Cardiac fibroblast (primary cell): ENCODE measurements at regions not wholly inside any gene's neighbourhood (a gene's known extent, or its start where the extent isn't known, plus 50 kb on each side); places are given as distances from the start of the nearest gene placed in this dataset.
A peak's percentile ranks its signal among the peaks of the same experiment; 100 is the strongest.

ENCODE experiments used
- DNase-seq, 2 donors: peaks; one replicate each; pipeline versions ENCODE4 v3.0.0 to v3.0.0-alpha.2; 2010; ENCODE audit warnings: low read depth in 2 of 2
- H3K4me3 ChIP-seq, 2 donors: replicated peaks in 1 of 2; 1 replicate in 1 of 2; 2 replicates in 1 of 2; pipeline ENCODE4 v1.5.1; 2011; ENCODE audit warnings: low read depth in 2 of 2, low read length in 2 of 2, mild to moderate bottlenecking in 2 of 2, moderate library complexity in 1 of 2
- TF ChIP-seq, protein P1 (sequence below): IDR thresholded peaks from one replicate; pipeline ENCODE4 v1.5.1; 2011; ENCODE audit warnings: low read depth, mild to moderate bottlenecking, low read length, inconsistent platforms

DNA sequence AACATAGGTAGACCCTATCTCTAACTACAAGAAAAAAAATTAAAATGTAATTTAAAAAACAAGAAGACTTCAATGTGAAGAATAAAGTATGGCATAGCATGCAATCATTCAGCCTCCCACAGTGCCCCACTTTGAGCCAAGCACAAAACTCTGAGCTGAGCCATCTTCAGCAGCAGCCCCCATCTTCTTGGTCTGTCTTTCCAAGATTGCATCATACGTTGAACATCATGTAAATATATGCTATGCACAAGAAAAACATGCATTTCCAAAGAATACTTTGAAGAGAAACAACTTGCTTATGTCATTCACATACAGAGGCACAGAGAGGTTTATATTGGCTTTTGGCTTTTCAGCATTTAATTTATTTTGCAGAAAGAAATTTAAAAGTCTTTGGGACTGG lies 105.8 kb upstream of the TMPO start:
- TF ChIP-seq, protein P1, sequence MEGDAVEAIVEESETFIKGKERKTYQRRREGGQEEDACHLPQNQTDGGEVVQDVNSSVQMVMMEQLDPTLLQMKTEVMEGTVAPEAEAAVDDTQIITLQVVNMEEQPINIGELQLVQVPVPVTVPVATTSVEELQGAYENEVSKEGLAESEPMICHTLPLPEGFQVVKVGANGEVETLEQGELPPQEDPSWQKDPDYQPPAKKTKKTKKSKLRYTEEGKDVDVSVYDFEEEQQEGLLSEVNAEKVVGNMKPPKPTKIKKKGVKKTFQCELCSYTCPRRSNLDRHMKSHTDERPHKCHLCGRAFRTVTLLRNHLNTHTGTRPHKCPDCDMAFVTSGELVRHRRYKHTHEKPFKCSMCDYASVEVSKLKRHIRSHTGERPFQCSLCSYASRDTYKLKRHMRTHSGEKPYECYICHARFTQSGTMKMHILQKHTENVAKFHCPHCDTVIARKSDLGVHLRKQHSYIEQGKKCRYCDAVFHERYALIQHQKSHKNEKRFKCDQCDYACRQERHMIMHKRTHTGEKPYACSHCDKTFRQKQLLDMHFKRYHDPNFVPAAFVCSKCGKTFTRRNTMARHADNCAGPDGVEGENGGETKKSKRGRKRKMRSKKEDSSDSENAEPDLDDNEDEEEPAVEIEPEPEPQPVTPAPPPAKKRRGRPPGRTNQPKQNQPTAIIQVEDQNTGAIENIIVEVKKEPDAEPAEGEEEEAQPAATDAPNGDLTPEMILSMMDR = no peak
- no peak for DNase-seq
- H3K4me3 ChIP-seq = no peak overlapping the region

DNA sequence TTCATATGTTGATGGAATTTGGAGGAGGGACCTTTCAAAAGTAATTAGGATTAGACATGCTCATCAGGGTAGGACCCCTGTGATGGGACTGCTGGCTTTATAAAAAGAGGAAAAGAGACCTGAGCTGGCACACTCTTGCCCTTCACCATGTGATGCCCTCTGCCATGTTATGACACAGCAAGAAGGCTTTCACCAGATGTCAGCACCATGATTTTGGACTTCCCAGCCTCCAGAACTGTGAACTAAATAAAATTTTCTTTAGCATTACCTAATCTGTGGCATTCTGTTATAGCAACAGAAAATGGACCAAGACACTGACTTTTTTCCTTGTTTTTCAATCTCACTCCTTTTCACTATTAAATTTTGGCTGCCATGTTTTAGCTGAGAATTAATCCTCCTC lies 105.0 kb upstream of the TMPO start:
- DNase-seq = no peak
- TF ChIP-seq, protein P1 = no peak
- no peak overlapping the region for H3K4me3 ChIP-seq

DNA sequence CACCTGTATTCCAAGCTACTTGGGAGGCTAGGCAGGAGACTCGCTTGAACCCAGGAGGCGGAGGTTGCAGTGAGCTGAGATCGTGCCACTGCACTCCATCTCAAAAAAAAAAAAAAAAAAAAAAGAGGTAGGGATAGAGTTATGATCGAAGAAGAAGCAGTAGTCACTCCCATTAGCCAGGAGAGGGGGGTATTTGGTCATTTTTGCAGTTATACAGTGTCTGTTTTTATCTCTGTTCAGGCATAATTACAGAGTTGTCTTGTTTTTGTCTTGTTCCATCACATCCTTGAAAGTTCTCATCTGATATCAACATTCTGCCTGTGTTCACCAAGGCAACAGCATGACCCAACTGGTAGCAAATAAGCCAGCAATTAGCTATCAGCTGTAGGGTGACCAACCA lies 98.5 kb upstream of the TMPO start:
- peak; percentile 79 to 82 for DNase-seq
- H3K4me3 ChIP-seq = no peak overlapping the region
- TF ChIP-seq, protein P1 = peak; percentile 51

DNA sequence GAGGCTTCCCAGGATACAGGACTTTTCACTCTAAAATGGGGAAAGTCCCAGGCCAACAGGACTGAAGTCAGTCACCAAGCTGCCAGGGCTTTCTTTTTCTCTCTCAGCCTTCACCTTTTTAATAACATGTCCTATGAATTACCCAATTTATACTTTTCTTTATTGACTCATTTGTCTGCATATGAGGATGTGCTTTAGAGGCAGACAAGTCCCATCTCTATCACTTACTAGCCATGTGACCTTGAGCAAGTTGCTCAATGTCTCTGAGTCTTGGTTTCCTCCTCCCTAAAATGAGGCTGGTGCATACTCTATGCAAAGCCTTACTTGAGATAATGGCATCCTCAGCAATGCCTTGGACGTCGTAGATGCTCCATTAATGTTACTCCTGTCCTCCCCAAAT lies 98.1 kb upstream of the TMPO start:
- H3K4me3 ChIP-seq = no peak overlapping the region
- TF ChIP-seq, protein P1 = no peak
- DNase-seq = peak; percentile 35 to 39

DNA sequence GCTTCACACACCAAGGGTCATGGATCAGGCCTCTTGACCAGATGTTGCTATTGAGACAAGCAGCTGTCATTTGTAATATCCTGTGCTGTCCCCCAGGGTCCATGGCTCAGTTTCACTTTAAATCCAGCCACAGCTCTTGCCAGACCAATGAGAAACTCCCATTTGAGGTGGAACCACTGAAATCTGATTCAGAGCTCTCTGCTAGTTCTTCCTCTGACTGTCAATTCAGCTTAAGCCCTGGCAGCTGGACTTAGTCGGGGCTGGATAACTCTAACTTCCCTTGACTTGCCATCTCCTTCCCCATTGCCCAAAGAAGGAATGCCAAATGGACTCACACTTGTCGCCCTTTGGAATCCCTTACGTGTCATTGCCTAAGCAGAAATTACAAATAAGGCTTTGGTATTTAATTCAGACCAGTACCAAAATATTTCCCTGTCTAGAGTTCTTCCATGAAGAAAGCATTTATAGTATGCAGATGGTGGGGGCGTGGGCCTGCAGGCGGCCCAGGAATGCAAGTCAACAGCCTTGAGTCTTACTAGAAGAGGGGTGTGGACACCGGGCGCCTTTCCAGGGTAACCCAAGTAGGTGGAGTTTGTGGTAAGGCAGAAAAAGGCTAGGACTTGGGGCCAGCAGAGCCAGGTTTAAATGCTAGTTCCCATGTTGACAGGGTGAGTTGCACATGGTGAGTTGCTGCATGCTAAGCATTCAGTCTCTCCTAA lies 96.9 kb upstream of the TMPO start:
- TF ChIP-seq, protein P1 = no peak
- H3K4me3 ChIP-seq = peak overlapping the region; percentile 15 to 19
- peak; percentile 97 to 98 for DNase-seq

DNA sequence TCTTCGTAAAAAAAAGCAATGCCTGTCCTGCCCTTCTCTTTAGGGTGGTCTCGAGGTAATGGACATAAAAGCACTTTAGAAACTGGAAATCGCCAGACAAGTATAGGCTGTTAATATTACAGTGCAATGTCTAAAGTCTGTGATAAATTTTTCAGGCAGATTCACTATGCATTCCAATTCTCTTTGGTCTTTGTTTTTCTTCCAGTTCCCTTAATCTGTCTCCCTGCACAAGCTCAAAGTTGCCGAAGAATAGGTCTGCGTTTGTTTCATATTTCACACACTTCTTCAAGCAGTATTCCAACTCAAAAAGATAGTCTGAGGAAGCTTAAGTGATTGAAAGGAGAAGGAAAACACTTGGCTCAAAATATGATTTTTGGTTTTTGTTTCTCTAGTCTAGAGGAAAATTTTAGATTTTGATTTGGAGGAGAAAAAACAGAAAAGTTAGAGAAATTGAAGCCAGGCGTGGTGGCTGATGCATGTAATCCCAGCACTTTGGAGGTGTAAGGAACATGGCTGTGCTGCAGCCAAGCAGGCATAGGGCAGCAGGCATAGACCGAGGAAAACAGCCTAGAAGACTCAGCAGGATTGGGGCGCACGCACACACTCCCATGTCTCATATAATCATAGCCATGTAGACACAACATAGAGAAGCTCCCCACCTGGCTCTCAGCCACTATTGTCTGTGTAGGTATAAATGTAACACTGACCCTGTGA lies 96.2 kb upstream of the TMPO start:
- TF ChIP-seq, protein P1 = no peak
- peak in 1 of 2 donors; percentile 41 for DNase-seq
- peak overlapping the region; percentile 15 to 19 for H3K4me3 ChIP-seq
